ENCODE measurements at regions not wholly inside any gene's neighbourhood (a gene's known extent, or its start where the extent isn't known, plus 50 kb on each side); places are given as distances from the start of the nearest gene placed in this dataset.

DNA sequence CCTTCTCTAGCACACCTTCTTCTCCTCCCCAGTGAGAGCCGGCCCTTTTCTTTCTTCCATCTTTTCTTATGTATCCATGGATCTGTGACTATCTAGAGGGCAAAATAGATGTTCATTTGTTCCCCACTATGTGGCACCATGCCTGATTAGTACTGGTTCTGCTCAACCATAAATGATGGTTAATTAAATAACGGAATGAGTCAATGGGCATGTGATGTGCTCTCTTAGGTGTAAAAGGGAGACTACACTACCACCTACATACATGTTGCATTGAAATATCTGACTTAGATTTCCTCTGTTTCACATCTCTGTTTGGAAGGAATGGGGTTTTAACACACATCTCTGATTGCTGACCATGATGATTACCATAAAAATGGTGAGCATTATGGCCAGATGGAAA, 116.5 kb downstream of the BTG1 start:
- TF ChIP-seq CTCF (IDR thresholded peaks at IDR 0.05 in 8 of 11, conservative IDR thresholded peaks at IDR 0.05 in 3 of 11) (no peak), POLR2AphosphoS5 (IDR thresholded peaks at IDR 0.05) (no peak), POLR2A (IDR thresholded peaks at IDR 0.05) (no peak)
